HCT116 (cell line): ENCODE measurements at regions not wholly inside any gene's neighbourhood (a gene's known extent, or its start where the extent isn't known, plus 50 kb on each side); places are given as distances from the start of the nearest gene placed in this dataset.

ENCODE experiments used
- ATAC-seq: fragments of 200-7000 bp; cut with Tn5 transposase; 2 replicates; pipeline ENCODE4 v1.9.1; 2020; ENCODE audit warnings: mild to moderate bottlenecking, moderate library complexity
- BruUV-seq: library from RNA; stranded (reverse); fragments of 400-500 nt; replicated peaks from 2 replicates; lab custom pipeline; 2021; lab: Mats Ljungman, UMichigan
- CTCF ChIA-PET: fragments of 300-600 bp; sonication (Branson Sonifier 250); formaldehyde crosslinking; loops from one replicate; lab custom pipeline; 2021; ENCODE audit warnings: antibody characterized with exemption; lab: Charles Lee
- POLR2A ChIA-PET: fragments of 300-600, 350-600 bp; sonication (Branson Sonifier 250); formaldehyde crosslinking; loops from one replicate; lab custom pipeline; 2021; ENCODE audit warnings: antibody characterized with exemption; lab: Charles Lee
- RAD21 ChIA-PET, 2 experiments: fragments of 300-600 bp; sonication (Branson Sonifier 250); formaldehyde crosslinking; loops; one replicate each; lab custom pipeline; 2023; ENCODE audit warnings: low total read pairs in 2 of 2; ENCODE audit not compliant: uncharacterized antibody in 2 of 2, unreplicated experiment in 2 of 2, low non-redundant PET in 1 of 2; lab: Charles Lee
- DNase-seq: peaks from one replicate; pipeline ENCODE4 v3.0.0-alpha.2; 2010; ENCODE audit warnings: low read depth, low spot score
- H2AFZ ChIP-seq: fragments of 200-600 bp; shearing (Covaris generic), sonication (generic); 2 replicates; pipeline ENCODE4 v1.6.1; 2017; ENCODE audit warnings: low read depth, mixed run types, mixed read lengths, antibody characterized with exemption, low read length; ENCODE audit not compliant: poor library complexity, severe bottlenecking
- H3K27ac ChIP-seq: 2 replicates; pipeline ENCODE4 v1.5.1; 2012; ENCODE audit warnings: low read depth, low read length
- H3K27me3 ChIP-seq: fragments of 200-600 bp; sonication (generic); 2 replicates; pipeline ENCODE4 v1.6.1; 2016; ENCODE audit warnings: mixed run types, low read length, mixed read lengths; ENCODE audit not compliant: insufficient read depth
- H3K36me3 ChIP-seq, 2 experiments: fragments of 200-500 bp in 1 of 2; fragments of 200-600 bp in 1 of 2; sonication (Bioruptor generic) in 1 of 2; sonication (generic) in 1 of 2; 2 replicates each; pipeline versions ENCODE4 v1.5.1 to v1.6.1; 2014 to 2016; ENCODE audit warnings: low read length in 2 of 2, inconsistent platforms in 1 of 2, mixed read lengths in 1 of 2, mixed run types in 1 of 2; ENCODE audit not compliant: insufficient read depth in 2 of 2, control insufficient read depth in 1 of 2
- H3K4me1 ChIP-seq, 2 experiments: fragments of 200-600 bp in 1 of 2; sonication (generic) in 1 of 2; 2 replicates each; pipeline versions ENCODE4 v1.5.1 to v1.6.1; 2012 to 2017; ENCODE audit warnings: low read length in 2 of 2, inconsistent platforms in 1 of 2, mild to moderate bottlenecking in 1 of 2, mixed read lengths in 1 of 2, mixed run types in 1 of 2, moderate library complexity in 1 of 2; ENCODE audit not compliant: insufficient read depth in 2 of 2, control insufficient read depth in 1 of 2
- H3K4me2 ChIP-seq: fragments of 200-600 bp; sonication (generic); 2 replicates; pipeline ENCODE4 v1.6.1; 2017; ENCODE audit warnings: mixed run types, low read length, mixed read lengths
- H3K4me3 ChIP-seq, 2 experiments: fragments of 200-600 bp in 1 of 2; sonication (generic) in 1 of 2; replicated peaks in 1 of 2; 2 replicates each; pipeline ENCODE4 v1.5.1; 2011 to 2016; ENCODE audit warnings: low read length in 2 of 2, control low read depth in 1 of 2, low read depth in 1 of 2, mild to moderate bottlenecking in 1 of 2, mixed read lengths in 1 of 2, mixed run types in 1 of 2
- H3K79me2 ChIP-seq: fragments of 200-600 bp; sonication (generic); 2 replicates; pipeline ENCODE4 v1.6.1; 2017; ENCODE audit warnings: mild to moderate bottlenecking, mixed run types, low read length, moderate library complexity, mixed read lengths; ENCODE audit not compliant: insufficient read depth
- H3K9ac ChIP-seq: fragments of 200-600 bp; sonication (generic); 2 replicates; pipeline ENCODE4 v1.6.1; 2016; ENCODE audit warnings: low read length, mixed read lengths
- H3K9me2 ChIP-seq: fragments of 200-600 bp; sonication (generic), shearing (Covaris generic); 2 replicates; pipeline ENCODE4 v1.6.1; 2017; ENCODE audit warnings: mixed run types, mild to moderate bottlenecking, moderate library complexity; ENCODE audit not compliant: insufficient read depth
- H3K9me3 ChIP-seq, 2 experiments: fragments of 200-500 bp in 1 of 2; fragments of 200-600 bp in 1 of 2; sonication (Bioruptor generic) in 1 of 2; sonication (generic) in 1 of 2; 2 replicates each; pipeline ENCODE4 v1.6.1; 2014 to 2017; ENCODE audit warnings: low read length in 2 of 2, mixed read lengths in 2 of 2, inconsistent platforms in 1 of 2, low read depth in 1 of 2, mild to moderate bottlenecking in 1 of 2, mixed run types in 1 of 2, moderate library complexity in 1 of 2; ENCODE audit not compliant: control insufficient read depth in 1 of 2, insufficient read depth in 1 of 2
- H4K20me1 ChIP-seq: fragments of 200-600 bp; sonication (generic), shearing (Covaris generic); 2 replicates; pipeline ENCODE4 v1.6.1; 2017; ENCODE audit warnings: mixed run types, mild to moderate bottlenecking, moderate library complexity; ENCODE audit not compliant: insufficient read depth
- ATF3 ChIP-seq: IDR thresholded peaks from 2 replicates; pipeline ENCODE4 v1.6.1; 2012
- CEBPB ChIP-seq: IDR thresholded peaks from 2 replicates; pipeline ENCODE4 v1.6.1; 2012; ENCODE audit warnings: low read depth
- EGR1 ChIP-seq: IDR thresholded peaks from 2 replicates; pipeline ENCODE4 v1.6.1; 2012; ENCODE audit warnings: low read depth
- ELF1 ChIP-seq: IDR thresholded peaks from 2 replicates; pipeline ENCODE4 v1.6.1; 2012; ENCODE audit warnings: low read depth, borderline replicate concordance
- EZH2phosphoT487 ChIP-seq: fragments of 200-600 bp; IDR thresholded peaks from 2 replicates; pipeline ENCODE4 v1.6.1; 2018; ENCODE audit warnings: antibody characterized with exemption, borderline replicate concordance
- FOSL1 ChIP-seq: IDR thresholded peaks from 2 replicates; pipeline ENCODE4 v1.6.1; 2012; ENCODE audit warnings: low read depth
- JUND ChIP-seq: IDR thresholded peaks from 2 replicates; pipeline ENCODE4 v1.6.1; 2012
- MAX ChIP-seq: IDR thresholded peaks from 2 replicates; pipeline ENCODE4 v1.6.1; 2012
- POLR2A ChIP-seq: IDR thresholded peaks from 2 replicates; pipeline ENCODE4 v1.7.0; 2011; ENCODE audit warnings: borderline replicate concordance; ENCODE audit not compliant: insufficient read depth, insufficient read length; ENCODE audit errors: extremely low read depth
- RAD21 ChIP-seq: IDR thresholded peaks from 2 replicates; pipeline ENCODE4 v1.6.1; 2012; ENCODE audit warnings: low read depth, mild to moderate bottlenecking
- REST ChIP-seq: IDR thresholded peaks from 2 replicates; pipeline ENCODE4 v1.6.1; 2012; ENCODE audit warnings: low read depth
- SP1 ChIP-seq: IDR thresholded peaks from 2 replicates; pipeline ENCODE4 v1.6.1; 2012; ENCODE audit warnings: low read depth
- SRF ChIP-seq: IDR thresholded peaks from 2 replicates; pipeline ENCODE4 v1.6.1; 2012; ENCODE audit warnings: low read depth
- TCF7L2 ChIP-seq: IDR thresholded peaks from 2 replicates; pipeline ENCODE4 v1.7.0; 2011; ENCODE audit warnings: borderline replicate concordance, inconsistent platforms; ENCODE audit not compliant: insufficient read depth, insufficient read length; ENCODE audit errors: extremely low read depth
- ZBTB33 ChIP-seq: IDR thresholded peaks from 2 replicates; pipeline ENCODE4 v1.6.1; 2011; ENCODE audit warnings: mild to moderate bottlenecking, low read length, moderate library complexity; ENCODE audit not compliant: insufficient replicate concordance; ENCODE audit errors: extremely low read depth
- intact Hi-C: fragments of 100-400 bp; cut with micrococcal nuclease; formaldehyde crosslinking; loops from 2 replicates; pipeline ENCODE4 v1.10.0; 2022

GRCh38 chr12:91511795-91512420 lies 329.3 kb upstream of the DCN start:
- no peaks in the 10 kb centered on the region for H4K20me1 ChIP-seq
- DNase-seq: no peak
- TF ChIP-seq ELF1 (no peak), SRF (no peak), RAD21 (no peak), MAX (no peak), TCF7L2 (no peak), EGR1 (no peak), SP1 (no peak), POLR2A (no peak), JUND (no peak), CEBPB (no peak)
- TF ChIP-seq, all 23 proteins: peak for 0
- Histone ChIP-seq H3K36me3 (no peaks in the 10 kb centered on the region), H3K4me2 (no peak overlapping the region), H3K4me3 (no peak overlapping the region), H3K9me2 (no peaks in the 10 kb centered on the region; the same call in 1 of the 2 replicates), H3K4me1 (no peaks in the 10 kb centered on the region), H3K9me3 (no peaks in the 10 kb centered on the region), H3K9ac (no peak overlapping the region), H3K79me2 (no peaks in the 10 kb centered on the region), H3K27me3 (no peaks in the 10 kb centered on the region), H3K27ac (no peak overlapping the region), H2AFZ (no peak overlapping the region)
- no TSS peak for BruUV-seq
- CTCF ChIA-PET: no interaction called here
- no peak for ATAC-seq
- RAD21 ChIA-PET: no interaction called here
- POLR2A ChIA-PET: interaction anchor here (0.8 kb wide), 1 partner anchor 69 kb away, joined by 3 read pairs; no protein-coding TSS in a partner anchor
- intact Hi-C loops: no loop called here

GRCh38 chr12:91507754-91508153 lies 325.1 kb upstream of the DCN start:
- Histone ChIP-seq H3K36me3 (no peaks in the 10 kb centered on the region), H3K9me2 (no peaks in the 10 kb centered on the region; the same call in 1 of the 2 replicates), H3K9ac (no peak overlapping the region), H3K4me3 (no peak overlapping the region), H3K27me3 (no peaks in the 10 kb centered on the region), H4K20me1 (no peaks in the 10 kb centered on the region), H3K27ac (no peak overlapping the region), H3K4me1 (no peaks in the 10 kb centered on the region), H3K79me2 (no peaks in the 10 kb centered on the region), H3K4me2 (no peak overlapping the region), H2AFZ (no peak overlapping the region), H3K9me3 (no peaks in the 10 kb centered on the region)
- ChIA-PET RAD21 (no interaction called here), POLR2A (no interaction called here), CTCF (no interaction called here)
- intact Hi-C loops: no loop called here
- no peak for ATAC-seq
- no TSS peak for BruUV-seq
- DNase-seq: no peak
- TF ChIP-seq MAX (no peak), REST (no peak), SRF (no peak), CEBPB (no peak), EZH2phosphoT487 (no peak), ELF1 (no peak), RAD21 (no peak), ATF3 (no peak), FOSL1 (no peak), ZBTB33 (no peak)
